ENCODE measurements at regions not wholly inside any gene's neighbourhood (a gene's known extent, or its start where the extent isn't known, plus 50 kb on each side); places are given as distances from the start of the nearest gene placed in this dataset.

DNA sequence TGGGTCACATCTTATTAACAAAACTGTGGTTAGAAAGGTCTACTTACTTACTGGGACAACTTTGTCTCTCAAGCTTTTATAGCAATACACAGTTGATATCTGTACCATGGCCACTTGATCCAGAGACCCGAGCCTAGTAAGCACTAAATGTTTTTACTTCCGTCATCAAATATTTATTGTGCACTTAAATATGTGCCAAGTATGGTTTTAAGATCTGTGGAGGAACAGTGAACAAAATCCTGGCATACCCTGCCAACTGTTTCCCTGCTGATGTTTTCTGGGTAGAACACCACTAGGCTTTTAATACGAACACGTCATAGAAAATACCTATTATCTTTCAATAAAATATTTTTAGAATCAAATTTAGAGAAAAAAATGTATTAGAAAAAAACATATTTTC lies 574.8 kb downstream of the HACE1 start:
- H4K5ac ChIP-seq (ENCODE audit: insufficient read length, low read depth, low read length): no peak overlapping the region
- H3K27ac ChIP-seq (ENCODE audit: low read depth, low read length): no peak overlapping the region
- peaks cover 0 to 2% (median 0%) of the 10 kb centered on the region in 4 experiments; a peak in 1 of 7 replicates for H3K27me3 ChIP-seq (replicated peaks in 1 of 4; ENCODE audit: control insufficient read depth in 3 of 4, extremely low read depth in 1 of 4, insufficient read depth in 3 of 4, low read length in 3 of 4)
- no peak overlapping the region for H3K4ac ChIP-seq (replicated peaks; ENCODE audit: insufficient read length, low read depth, low read length)
- no peaks in the 10 kb centered on the region for H4K20me1 ChIP-seq (replicated peaks in 1 of 2; ENCODE audit: control insufficient read depth in 1 of 2, insufficient read depth in 2 of 2, low read length in 2 of 2)
- no peak overlapping the region for H2BK5ac ChIP-seq (ENCODE audit: low read depth, low read length)
- H3K4me1 ChIP-seq (replicated peaks in 1 of 4; ENCODE audit: control insufficient read depth in 3 of 4, insufficient read depth in 4 of 4, low read length in 3 of 4): no peaks in the 10 kb centered on the region
- H3K14ac ChIP-seq (ENCODE audit: insufficient read length): no peak overlapping the region
- no peak overlapping the region for H3K4me2 ChIP-seq (ENCODE audit: insufficient read depth in 1 of 2, low read depth in 2 of 2, low read length in 2 of 2)
- H2BK20ac ChIP-seq (ENCODE audit: low read length): no peak overlapping the region
- POLR2A ChIA-PET (ENCODE audit: partially characterized antibody): no interaction called here
- FAIRE-seq: no peak
- no peaks in the 10 kb centered on the region for H3K9me3 ChIP-seq (ENCODE audit: insufficient read depth in 2 of 2, low read depth in 1 of 2, low read length in 1 of 2)
- no peak overlapping the region for H3K9ac ChIP-seq (replicated peaks in 1 of 4; ENCODE audit: extremely low read depth in 1 of 4, low read depth in 3 of 4, low read length in 3 of 4)
- H2AFZ ChIP-seq (ENCODE audit: low read length): no peak overlapping the region
- no peaks in the 10 kb centered on the region for H3K36me3 ChIP-seq (ENCODE audit: control insufficient read depth in 2 of 4, insufficient read depth in 4 of 4, low read length in 3 of 4)
- H4K8ac ChIP-seq (ENCODE audit: extremely low read depth, insufficient read depth, low read length): no peak overlapping the region
- no peak overlapping the region for H2BK120ac ChIP-seq (replicated peaks; ENCODE audit: low read depth, low read length)
- no peak overlapping the region for H2BK12ac ChIP-seq (ENCODE audit: low read depth, low read length)
- DNase-seq (ENCODE audit: low read depth in 1 of 2, low spot score in 2 of 2): no peak
- H3K23me2 ChIP-seq (ENCODE audit: low read depth, low read length): no peaks in the 10 kb centered on the region
- no peaks in the 10 kb centered on the region for H3K79me2 ChIP-seq (ENCODE audit: control insufficient read depth in 1 of 2, insufficient read depth in 2 of 2, low read length in 2 of 2)
- no peak overlapping the region for H2BK15ac ChIP-seq (ENCODE audit: low read length)
- 90% methylated on average over 4 of the region's 4 CpGs; no CpG with 5 or more reads in 1 of the 2 experiments for WGBS, 2 experiments (ENCODE audit: extremely low coverage in 1 of 2, insufficient coverage in 1 of 2, insufficient read length in 1 of 2, insufficient replicate concordance in 2 of 2, low coverage in 1 of 2, low lambda C conversion rate in 2 of 2, missing lambda C conversion rate in 1 of 2)
- H4K91ac ChIP-seq (replicated peaks; ENCODE audit: insufficient read length, low read length): no peak overlapping the region
- H3K4me3 ChIP-seq (ENCODE audit: extremely low read depth in 1 of 4, insufficient read depth in 2 of 4, low read depth in 3 of 4, low read length in 4 of 4): no peak overlapping the region
- H3K79me1 ChIP-seq (ENCODE audit: low read depth, low read length): no peaks in the 10 kb centered on the region
- H3K18ac ChIP-seq (ENCODE audit: extremely low read depth, low read length): no peak overlapping the region
- CTCF ChIA-PET (ENCODE audit: partially characterized antibody): no interaction called here
- no peak overlapping the region for H3K23ac ChIP-seq (ENCODE audit: insufficient read length)
- no peak overlapping the region for H3K56ac ChIP-seq (replicated peaks; ENCODE audit: insufficient read length, low read depth, low read length)
- no peak overlapping the region for H2AK5ac ChIP-seq (ENCODE audit: low read depth, low read length)
- TF ChIP-seq ZNF274 (IDR thresholded peaks at IDR 0.05; ENCODE audit: borderline replicate concordance, extremely low read depth, low read length): no peak
- TF ChIP-seq ASH2L (IDR thresholded peaks at IDR 0.05; ENCODE audit: low read length): no peak
- no peak for TF ChIP-seq RFX5 (IDR thresholded peaks at IDR 0.05; ENCODE audit: borderline replicate concordance, low read depth, low read length)
- no peak for TF ChIP-seq JUN (IDR thresholded peaks at IDR 0.05; ENCODE audit: low read depth, low read length)
- no peak for TF ChIP-seq KDM5A (IDR thresholded peaks at IDR 0.05; ENCODE audit: low read length)
- no peak for TF ChIP-seq EZH2 (IDR thresholded peaks at IDR 0.05; ENCODE audit: low read depth, low read length, severe bottlenecking)
- no peak for TF ChIP-seq BRCA1 (IDR thresholded peaks at IDR 0.05; ENCODE audit: low read depth, low read length)
- TF ChIP-seq CBX5 (IDR thresholded peaks at IDR 0.05; ENCODE audit: low read depth, low read length): no peak
- no peak for TF ChIP-seq NRF1 (IDR thresholded peaks at IDR 0.05; ENCODE audit: low read depth, low read length)
- TF ChIP-seq, protein P1, sequence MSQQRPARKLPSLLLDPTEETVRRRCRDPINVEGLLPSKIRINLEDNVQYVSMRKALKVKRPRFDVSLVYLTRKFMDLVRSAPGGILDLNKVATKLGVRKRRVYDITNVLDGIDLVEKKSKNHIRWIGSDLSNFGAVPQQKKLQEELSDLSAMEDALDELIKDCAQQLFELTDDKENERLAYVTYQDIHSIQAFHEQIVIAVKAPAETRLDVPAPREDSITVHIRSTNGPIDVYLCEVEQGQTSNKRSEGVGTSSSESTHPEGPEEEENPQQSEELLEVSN (IDR thresholded peaks at IDR 0.05): no peak
- no peak for TF ChIP-seq CBX8 (IDR thresholded peaks at IDR 0.05; ENCODE audit: borderline replicate concordance, low read depth, low read length)
- no peak for TF ChIP-seq GTF2F1 (IDR thresholded peaks at IDR 0.05; ENCODE audit: borderline replicate concordance, low read depth, low read length)
- no peak for TF ChIP-seq SRF (IDR thresholded peaks at IDR 0.05; ENCODE audit: low read depth, low read length)
- no peak for TF ChIP-seq EGR1 (IDR thresholded peaks at IDR 0.05; ENCODE audit: borderline replicate concordance, low read depth, low read length)
- TF ChIP-seq POLR2AphosphoS5 (IDR thresholded peaks at IDR 0.05; ENCODE audit: low read depth, low read length): no peak
- no peak for TF ChIP-seq TAF1 (IDR thresholded peaks at IDR 0.05; ENCODE audit: low read depth, low read length)

All from H1 (cell line).